ENCODE measurements at regions not wholly inside any gene's neighbourhood (a gene's known extent, or its start where the extent isn't known, plus 50 kb on each side); places are given as distances from the start of the nearest gene placed in this dataset.
A peak's percentile ranks its signal among the peaks of the same experiment; 100 is the strongest.

DNA sequence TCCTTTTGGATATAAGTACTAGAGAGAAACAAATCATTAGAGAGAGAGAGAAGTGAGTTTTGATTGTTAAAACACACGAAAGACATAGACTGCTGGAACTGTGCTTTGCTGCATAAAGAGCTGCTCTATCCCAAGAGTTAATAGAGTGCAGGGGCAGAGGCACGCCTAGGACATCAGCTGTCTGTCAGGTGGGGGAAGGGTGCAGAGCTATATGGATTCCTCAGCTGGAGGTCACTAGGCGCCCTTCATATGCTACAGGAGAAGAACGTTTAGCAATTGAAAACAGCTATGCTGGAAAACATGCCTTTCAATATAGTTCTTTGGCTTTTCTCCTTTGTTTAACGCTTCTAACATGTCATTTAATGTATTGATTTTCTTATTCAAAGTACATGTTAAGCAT lies 169.0 kb upstream of the MCHR2 start:
- DNase-seq (ENCODE audit: low read depth, low spot score) = no peak
- H3K4me3 ChIP-seq (ENCODE audit: low read length) = no peak overlapping the region

DNA sequence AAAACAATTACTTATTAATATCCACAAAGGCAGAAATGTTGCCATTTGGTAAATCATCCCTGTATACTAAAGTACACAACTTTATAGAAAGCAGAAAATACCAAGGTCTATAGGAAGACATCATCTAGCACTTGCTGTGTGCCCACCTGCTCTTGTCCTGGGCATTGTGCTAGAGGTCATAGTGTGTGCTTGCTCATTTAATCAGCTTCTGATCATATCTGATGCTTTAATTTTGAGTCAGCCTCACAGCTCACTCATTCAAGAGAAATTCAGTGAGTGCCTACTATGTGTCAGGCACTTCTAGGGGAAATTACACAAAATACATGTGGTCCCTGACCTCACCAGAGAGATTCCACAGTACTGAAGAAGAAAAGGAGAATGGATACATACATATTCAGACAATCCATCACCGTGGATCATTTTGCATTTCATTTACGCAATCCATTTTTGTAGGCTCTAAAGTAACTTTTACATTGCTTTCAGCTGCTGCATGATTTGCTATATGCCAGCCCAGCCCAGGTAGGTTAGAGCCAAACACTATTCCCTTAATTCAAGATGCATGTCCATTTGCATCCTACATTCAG lies 167.9 kb upstream of the MCHR2 start:
- no peak overlapping the region for H3K4me3 ChIP-seq (ENCODE audit: low read length)
- DNase-seq (ENCODE audit: low read depth, low spot score) = no peak

DNA sequence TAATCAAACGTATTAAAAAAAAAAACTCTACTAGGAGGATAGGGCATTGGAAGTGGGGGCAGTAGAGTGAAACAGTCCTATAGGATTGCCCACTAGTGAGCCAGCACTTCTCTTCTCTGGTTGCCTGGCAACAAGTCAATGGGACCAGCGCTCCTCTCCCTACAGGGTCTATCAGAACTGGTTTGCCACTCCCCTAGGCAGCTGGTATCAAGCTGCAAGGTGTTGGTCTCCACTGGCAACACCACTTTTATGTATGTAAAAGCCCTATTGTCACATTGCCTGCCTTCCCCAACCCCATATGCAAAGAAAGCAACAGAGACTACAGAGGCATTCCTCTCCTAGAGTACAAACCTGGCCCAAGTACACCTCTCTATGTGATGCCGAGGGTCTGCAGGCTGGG lies 166.9 kb upstream of the MCHR2 start:
- DNase-seq (ENCODE audit: low read depth, low spot score) = no peak
- H3K4me3 ChIP-seq (ENCODE audit: low read length) = no peak overlapping the region

DNA sequence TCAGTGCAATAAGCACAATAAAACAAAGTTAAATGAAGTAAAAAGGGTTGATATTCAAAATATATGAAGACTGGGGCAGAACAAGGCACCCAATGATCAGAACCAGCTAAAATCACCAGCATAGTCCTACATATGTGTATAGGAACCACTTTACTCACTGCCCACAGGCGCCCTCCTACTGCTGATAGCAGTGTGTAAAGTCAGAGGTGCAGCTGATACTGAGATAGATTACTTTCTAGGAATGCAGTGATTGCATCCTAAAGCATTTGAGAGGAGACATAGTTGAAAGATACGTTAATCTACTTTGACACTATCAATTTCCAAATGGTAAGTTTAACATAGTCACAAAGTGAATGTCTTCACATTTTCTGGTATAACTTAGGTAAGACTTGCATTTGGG lies 161.1 kb upstream of the MCHR2 start:
- H3K4me3 ChIP-seq (ENCODE audit: low read length) = no peak overlapping the region
- no peak for DNase-seq (ENCODE audit: low read depth, low spot score)

DNA sequence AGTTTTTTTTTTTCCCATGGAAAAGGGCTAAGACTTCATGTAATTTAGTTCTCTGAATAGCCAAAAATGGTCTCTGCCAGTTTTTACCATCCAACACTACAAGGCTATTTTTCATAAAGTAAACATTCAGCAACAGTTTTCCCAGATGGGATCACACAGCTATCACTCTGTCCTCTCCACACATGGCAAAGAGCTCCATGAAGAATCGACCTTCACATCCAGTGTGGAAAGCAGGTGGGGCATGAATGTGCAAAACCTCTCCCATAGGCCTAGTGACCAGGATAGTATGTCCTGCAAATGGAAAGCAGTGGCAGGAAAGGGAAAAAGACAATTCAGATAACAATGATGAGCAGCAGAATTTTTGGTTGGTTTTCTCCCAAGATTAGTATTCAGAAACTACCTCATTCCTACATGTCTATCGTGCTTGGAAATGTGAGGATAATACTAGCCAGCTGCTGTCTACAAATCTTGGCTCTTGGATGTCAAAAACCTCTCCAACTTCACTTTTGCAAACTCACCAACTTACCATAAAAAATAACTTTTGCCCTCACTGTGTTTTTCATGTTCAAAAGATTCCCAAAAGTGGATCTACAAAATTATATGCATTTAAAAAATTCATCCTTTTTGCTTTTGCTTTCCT lies 159.7 kb upstream of the MCHR2 start:
- no peak overlapping the region for H3K4me3 ChIP-seq (ENCODE audit: low read length)
- no peak for DNase-seq (ENCODE audit: low read depth, low spot score)

DNA sequence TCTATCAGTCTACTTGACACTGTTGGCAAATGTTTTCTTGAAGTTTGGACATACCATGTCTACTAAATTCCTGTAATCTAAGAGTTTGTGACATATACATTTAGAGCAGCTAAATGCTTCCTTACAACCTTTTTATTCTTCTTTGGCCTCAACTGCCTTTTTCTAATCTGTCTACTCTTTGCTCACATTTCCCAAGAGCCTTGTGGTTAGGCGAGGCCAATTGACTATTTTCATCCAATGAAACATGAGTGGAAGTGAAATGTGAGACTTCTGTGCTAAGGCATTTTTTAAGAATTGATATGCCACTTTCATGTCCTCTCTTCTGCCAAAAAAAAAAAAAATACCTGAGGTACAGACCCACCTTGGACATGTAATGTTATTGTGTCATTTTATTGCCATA lies 158.2 kb upstream of the MCHR2 start:
- H3K4me3 ChIP-seq (ENCODE audit: low read length) = no peak overlapping the region
- no peak for DNase-seq (ENCODE audit: low read depth, low spot score)

DNA sequence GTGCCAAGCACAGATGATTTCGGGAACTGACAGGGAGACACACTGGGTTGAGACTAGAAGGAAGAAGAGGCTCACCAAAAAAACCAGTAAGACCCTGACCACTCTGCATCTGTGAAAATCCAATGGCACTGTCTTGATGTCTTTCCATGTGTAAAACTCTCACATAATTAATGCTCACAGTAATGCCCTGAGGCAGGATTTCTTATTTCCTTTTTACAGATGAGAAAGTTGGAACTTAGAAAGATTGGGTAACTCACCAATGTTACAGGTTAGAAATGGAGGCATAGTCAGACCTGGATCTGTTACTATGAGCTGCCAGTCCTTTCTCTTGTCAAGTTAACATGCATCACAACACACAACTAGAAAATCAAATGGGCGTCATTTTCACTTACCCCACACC lies 151.0 kb upstream of the MCHR2 start:
- H3K4me3 ChIP-seq (ENCODE audit: low read length) = no peak overlapping the region
- no peak for DNase-seq (ENCODE audit: low read depth, low spot score)

DNA sequence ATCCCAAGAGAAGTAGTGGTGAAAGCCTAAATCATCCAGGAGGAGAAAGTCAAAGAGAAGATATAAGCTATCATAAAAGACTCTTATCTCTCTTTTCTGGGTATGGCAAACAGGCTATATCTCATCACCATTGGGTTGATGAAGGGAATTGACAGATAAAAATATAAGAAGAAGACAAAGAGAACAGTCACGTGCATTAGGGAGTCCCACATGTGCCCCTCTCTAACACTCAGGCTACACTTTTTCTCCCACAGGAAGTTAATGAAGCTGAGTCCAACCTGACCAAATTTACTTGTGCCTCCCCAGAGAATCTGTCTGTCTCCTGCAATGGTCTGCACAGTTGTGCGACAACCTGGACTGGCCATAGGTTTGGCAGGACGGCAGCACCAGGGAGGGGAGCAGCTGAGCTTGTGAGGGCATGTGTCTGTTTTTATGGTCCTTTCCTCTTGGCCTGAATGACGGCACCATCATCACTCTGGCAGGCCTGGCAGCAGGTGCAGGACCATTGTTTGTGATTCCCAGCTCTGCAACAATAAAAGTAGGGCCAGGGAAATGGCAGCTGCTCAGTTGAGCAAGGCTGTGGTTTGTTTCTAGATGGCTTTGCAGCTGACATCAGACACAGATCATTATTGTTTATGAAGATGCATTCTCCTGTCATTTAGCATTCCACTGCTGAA lies 144.5 kb upstream of the MCHR2 start:
- DNase-seq (ENCODE audit: low read depth, low spot score) = peak; percentile 44
- H3K4me3 ChIP-seq (ENCODE audit: low read length) = no peak overlapping the region

DNA sequence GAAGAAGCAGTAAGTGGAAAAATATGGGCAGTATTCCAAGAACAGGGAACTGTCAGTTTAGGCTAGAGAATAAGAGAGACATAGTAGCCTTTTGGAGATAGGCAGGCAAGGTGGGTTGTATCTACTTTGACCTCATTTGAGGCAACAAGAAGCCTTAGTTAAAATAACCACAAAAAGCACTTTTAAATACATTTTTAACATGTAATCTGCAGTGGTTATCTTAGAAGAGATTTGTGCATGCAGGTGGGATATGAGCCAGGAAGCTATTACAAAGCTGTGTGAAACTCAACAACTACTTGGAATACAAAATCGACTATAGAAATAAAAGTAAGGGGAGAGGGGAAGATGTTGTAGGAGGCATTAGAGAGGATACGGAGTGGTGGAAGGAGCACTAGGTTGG lies 143.7 kb upstream of the MCHR2 start:
- no peak overlapping the region for H3K4me3 ChIP-seq (ENCODE audit: low read length)
- DNase-seq (ENCODE audit: low read depth, low spot score) = peak; percentile 65

DNA sequence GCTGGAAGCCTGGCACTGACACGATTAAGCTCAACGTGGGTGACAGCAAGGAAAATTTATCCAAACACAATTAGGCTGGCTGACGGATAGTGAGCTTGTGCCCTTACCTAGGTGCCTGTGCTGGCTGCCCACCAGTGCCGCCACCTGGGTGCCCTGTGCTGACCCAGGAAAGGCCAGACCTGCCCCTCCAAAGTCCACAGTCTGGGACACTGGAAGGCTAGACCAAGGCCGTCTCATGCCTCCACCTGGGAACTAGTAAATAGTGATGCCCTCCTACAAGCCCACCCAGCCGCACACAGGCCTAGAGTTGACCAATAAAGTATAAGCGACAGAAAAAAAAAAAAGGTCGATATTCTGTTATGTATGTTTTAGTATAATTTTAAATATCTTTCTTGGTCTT lies 142.6 kb upstream of the MCHR2 start:
- no peak overlapping the region for H3K4me3 ChIP-seq (ENCODE audit: low read length)
- DNase-seq (ENCODE audit: low read depth, low spot score) = no peak

DNA sequence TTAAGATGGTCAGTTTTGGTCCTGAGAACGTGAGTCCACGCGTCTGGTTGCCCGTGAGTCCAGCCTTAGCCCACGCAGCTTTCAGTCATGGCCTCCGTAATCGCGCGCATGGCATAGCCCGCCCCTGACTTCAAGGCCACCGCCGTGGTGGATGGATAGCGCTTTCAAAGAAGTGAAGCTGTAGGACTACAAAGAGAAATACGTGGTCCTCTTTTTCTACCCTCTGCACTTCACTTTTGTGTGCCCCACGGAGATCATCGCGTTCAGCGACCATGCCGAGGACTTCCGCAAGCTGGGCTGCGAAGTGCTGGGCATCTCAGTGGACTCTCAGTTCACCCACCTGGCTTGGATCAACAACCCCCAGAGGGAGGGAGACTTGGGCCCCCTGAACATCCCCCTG lies 142.0 kb upstream of the MCHR2 start:
- no peak for DNase-seq (ENCODE audit: low read depth, low spot score)
- no peak overlapping the region for H3K4me3 ChIP-seq (ENCODE audit: low read length)

DNA sequence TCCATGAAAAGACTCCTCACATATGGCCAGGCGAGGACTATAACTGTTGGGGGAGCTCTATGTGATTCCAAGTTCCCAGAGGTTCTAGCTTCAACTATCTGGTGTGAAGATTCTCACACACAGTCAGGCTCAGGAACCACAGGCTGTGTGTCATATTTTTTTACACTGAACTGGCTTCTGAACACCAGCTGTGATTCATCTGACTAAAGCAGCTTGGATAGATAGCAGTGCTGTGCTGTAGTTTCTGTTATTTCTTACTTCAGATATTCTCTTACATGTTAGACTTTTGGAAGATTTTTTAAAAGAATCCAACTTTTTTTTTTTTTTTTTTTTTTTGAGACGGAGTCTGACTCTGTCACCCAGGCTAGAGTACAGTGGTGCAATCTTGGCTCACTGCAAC lies 140.7 kb upstream of the MCHR2 start:
- peak; percentile 30 for DNase-seq (ENCODE audit: low read depth, low spot score)

DNA sequence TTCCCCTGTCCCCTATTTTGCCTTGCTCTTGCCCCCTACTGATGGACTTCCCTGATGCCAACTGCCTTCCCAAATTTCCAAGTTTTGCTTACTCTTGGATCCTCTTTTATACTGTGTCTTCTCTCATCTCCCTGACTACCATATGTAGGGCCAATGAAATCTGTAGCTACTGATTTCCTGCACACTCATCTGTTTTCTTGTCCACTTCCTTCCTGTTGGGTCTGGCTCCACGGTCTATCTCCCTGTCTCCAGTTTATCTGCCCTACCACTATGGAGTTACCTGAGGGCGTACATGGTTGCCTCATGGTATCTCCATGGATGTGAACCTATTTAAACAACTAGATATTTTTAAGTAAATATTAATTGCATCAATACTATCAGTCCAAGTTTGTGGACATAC lies 140.3 kb upstream of the MCHR2 start:
- DNase-seq (ENCODE audit: low read depth, low spot score) = peak; percentile 32
- H3K4me3 ChIP-seq (ENCODE audit: low read length) = no peak overlapping the region

More for the DNA sequence above, 140.7 kb upstream of the MCHR2 start:
- H3K4me3 ChIP-seq (ENCODE audit: low read length) = no peak overlapping the region

DNA sequence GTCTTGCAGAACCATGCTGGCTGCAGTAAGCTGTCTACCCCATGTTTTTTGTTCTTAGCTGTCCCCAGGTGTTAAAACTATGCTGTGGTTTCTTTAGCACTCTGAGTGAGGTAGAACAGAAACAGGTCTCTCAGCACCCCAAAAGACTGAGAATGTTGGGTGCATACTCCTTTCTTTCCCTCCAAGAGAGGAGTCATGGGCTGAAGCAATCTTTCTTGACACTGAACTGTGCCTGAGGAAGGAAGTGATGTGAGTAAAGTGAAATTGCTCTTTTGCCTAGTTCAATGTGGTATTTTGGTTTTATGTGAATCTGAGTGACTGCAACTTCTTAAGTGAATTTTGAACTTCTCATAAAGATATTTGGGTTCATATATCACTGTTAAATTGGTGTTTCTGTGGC lies 138.0 kb upstream of the MCHR2 start:
- no peak overlapping the region for H3K4me3 ChIP-seq (ENCODE audit: low read length)
- DNase-seq (ENCODE audit: low read depth, low spot score) = no peak

DNA sequence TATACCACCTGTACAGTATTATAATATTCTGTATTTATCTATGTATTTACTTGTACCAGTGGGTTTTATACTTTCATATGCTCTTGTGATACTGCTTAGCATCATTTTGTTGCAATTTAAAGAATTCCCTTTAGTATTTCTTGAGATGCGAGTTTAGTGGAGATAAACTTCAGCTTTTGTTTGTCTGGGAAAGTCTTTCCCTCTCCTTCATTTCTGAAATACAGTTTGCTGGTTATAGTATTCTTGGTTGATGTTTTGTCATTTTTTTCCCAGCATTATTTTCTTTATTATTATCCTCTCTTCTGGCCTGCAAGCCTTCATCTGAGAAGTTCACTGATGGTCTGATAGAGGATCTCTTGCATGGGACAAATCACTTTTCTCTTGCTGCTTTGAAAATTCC lies 136.6 kb upstream of the MCHR2 start:
- no peak for DNase-seq (ENCODE audit: low read depth, low spot score)
- H3K4me3 ChIP-seq (ENCODE audit: low read length) = no peak overlapping the region

DNA sequence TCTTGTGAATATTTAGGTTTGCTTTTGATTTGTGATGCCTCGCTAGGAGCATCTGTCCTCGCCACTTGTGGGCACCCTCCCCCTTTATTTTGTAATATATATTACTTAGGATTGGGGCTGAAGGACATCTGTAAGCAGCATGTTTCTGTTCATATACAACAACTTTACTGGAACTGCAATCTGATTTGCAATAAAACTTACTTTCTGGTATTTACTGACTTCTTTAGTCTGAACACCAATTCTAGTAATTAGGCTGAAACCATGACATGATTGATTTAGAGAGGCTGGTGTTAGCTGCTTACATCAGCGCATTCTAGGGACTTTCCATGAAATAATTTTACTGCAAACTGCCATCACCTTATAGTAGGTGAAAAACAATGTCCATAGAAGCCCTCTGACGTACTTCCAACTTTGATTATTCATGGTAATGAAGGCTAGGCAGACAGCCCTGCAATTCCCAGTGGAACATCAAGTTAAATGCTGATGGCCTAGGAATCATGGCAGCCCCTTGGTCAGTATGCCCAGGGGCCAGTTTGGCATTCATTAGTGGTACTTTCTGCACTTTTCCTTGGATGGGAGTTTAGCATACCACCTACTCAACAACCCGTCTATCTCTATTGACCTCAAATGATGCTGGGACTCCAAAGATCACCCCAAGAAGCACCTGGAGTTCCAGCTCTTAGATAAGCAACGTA lies 132.9 kb upstream of the MCHR2 start:
- no peak for DNase-seq (ENCODE audit: low read depth, low spot score)
- no peak overlapping the region for H3K4me3 ChIP-seq (ENCODE audit: low read length)

DNA sequence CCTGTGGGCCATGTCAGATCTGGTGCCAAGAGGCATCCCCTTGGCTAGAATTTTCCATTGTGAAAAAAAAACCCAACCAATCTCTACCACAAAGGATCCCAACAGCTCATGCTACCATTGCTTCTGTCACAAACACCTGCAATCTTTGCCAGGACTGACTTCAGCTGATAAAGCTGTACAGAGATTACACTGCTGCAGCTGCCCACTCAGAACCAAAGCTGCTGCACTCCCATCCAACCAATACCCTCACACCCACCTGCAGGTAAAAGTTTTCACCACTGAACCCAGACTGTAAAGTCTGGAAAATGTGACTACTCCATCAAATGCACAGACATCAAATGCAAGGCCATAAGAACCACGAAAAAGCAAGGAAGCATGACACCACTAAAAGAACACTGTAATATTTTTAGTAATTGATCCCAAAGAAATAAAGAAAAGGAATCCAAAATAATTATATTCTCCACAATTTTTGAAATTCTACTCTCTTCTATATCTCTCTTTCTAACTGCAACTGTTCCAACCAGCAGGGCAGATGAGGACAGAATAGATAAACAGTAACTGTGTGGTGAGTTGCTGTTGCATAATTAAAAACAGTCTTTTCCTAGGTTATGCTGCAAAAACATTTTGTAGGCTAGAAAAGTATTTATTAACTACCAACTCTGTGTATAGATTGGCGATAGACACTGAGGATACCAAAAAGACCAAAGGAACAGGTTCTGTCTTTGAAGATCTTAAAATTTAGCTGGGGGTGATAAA lies 128.0 kb upstream of the MCHR2 start:
- no peak overlapping the region for H3K4me3 ChIP-seq (ENCODE audit: low read length)
- DNase-seq (ENCODE audit: low read depth, low spot score) = peak; percentile 69

DNA sequence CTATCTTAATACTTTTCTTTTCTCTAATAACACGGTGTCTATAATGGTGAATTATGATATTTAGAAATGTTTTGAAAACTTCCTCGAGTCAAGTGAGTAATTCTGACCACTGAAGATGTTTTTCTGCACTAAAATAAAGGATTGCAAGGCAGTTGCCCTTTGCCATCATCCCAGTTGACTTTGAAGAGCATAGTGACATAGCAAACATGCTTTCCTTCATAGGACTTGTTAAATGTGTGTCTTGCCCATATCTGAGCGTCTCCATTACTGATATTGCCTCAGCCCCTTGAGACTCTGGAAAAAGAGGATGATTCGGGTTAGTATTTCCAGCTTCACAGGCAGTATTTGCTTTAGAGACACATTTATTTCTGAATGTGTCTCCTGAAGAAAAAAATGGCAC lies 125.2 kb upstream of the MCHR2 start:
- no peak overlapping the region for H3K4me3 ChIP-seq (ENCODE audit: low read length)
- no peak for DNase-seq (ENCODE audit: low read depth, low spot score)

DNA sequence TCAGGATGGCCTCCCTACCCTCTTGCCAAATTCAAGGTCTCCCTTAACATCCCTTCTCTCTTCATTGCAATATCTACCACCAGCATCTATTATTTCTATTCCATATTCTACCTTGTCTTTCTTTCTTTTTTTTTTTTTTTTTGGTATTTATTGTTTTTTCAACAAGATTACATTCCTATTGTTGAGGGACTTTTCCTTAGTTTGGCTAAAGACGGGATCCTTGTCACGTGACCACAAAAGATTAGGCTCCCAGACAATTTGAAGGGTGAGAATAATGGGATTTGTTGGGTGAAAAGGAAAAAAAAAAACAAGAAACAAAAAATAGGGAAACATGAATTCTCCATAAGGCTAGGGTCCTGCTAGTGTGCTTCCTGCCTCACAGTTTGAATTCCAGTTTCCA lies 124.3 kb upstream of the MCHR2 start:
- H3K4me3 ChIP-seq (ENCODE audit: low read length) = no peak overlapping the region
- DNase-seq (ENCODE audit: low read depth, low spot score) = no peak

DNA sequence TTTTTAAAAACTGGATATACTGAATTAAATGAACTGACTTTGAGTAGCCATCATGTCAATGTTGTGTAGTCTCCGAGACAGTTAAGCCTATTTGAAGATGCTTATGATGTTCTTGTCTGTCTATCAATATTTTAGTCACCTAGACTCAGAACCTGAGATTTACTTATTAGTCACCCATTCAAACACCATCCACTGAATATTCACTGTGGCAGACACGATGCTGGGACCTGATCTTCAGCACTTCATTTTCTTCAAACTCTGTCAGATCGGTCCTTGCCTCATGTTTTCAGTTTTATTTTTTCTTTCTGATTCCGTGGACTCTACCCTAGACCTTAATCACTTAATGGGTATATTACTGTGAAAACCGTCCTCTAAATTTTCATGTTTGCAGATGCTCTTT lies 123.7 kb upstream of the MCHR2 start:
- DNase-seq (ENCODE audit: low read depth, low spot score) = no peak
- H3K4me3 ChIP-seq (ENCODE audit: low read length) = no peak overlapping the region
